Mucosa of rectum (tissue), 2 donors: ENCODE measurements at regions not wholly inside any gene's neighbourhood (a gene's known extent, or its start where the extent isn't known, plus 50 kb on each side); places are given as distances from the start of the nearest gene placed in this dataset.

Source experiments
- H3K27ac ChIP-seq, 2 donors: one replicate each; pipeline ENCODE4 v1.7.0; 2013; ENCODE audit warnings: inconsistent platforms in 2 of 2, low read depth in 2 of 2, low read length in 2 of 2
- H3K27me3 ChIP-seq, 2 donors: one replicate each; pipeline ENCODE4 v1.7.0; 2013; ENCODE audit warnings: low read length in 2 of 2; ENCODE audit not compliant: control insufficient read depth in 2 of 2, insufficient read depth in 2 of 2
- H3K36me3 ChIP-seq, 2 donors: one replicate each; pipeline ENCODE4 v1.7.0; 2013; ENCODE audit warnings: low read length in 2 of 2; ENCODE audit not compliant: control insufficient read depth in 2 of 2, insufficient read depth in 2 of 2
- H3K4me1 ChIP-seq, 2 donors: one replicate each; pipeline ENCODE4 v1.7.0; 2013; ENCODE audit warnings: low read length in 2 of 2, mild to moderate bottlenecking in 1 of 2; ENCODE audit not compliant: control insufficient read depth in 2 of 2, insufficient read depth in 2 of 2
- H3K4me3 ChIP-seq, 2 donors: one replicate each; pipeline ENCODE4 v1.7.0; 2013; ENCODE audit warnings: low read length in 2 of 2
- H3K9ac ChIP-seq, 2 donors: one replicate each; pipeline ENCODE4 v1.7.0; 2013; ENCODE audit warnings: low read length in 2 of 2, low read depth in 1 of 2, mild to moderate bottlenecking in 1 of 2
- H3K9me3 ChIP-seq, 2 donors: one replicate each; pipeline ENCODE4 v1.7.0; 2013; ENCODE audit warnings: low read length in 2 of 2; ENCODE audit not compliant: control insufficient read depth in 2 of 2
- donor health status: healthy.
- donor health status: Normal muscosa, but diverticular disease.

GRCh38 chr17:13735861-13736260 lies 134.1 kb upstream of the HS3ST3A1 start:
- no peak overlapping the region for H3K4me3 ChIP-seq
- H3K4me1 ChIP-seq, result no peaks in the 10 kb centered on the region
- H3K27ac ChIP-seq, result no peak overlapping the region
- H3K9ac ChIP-seq, result no peak overlapping the region
- no peaks in the 10 kb centered on the region for H3K9me3 ChIP-seq
- H3K36me3 ChIP-seq, result no peaks in the 10 kb centered on the region
- H3K27me3 ChIP-seq, result no peaks in the 10 kb centered on the region

- H3K4me1 ChIP-seq, result no peaks in the 10 kb centered on the region
- H3K27ac ChIP-seq, result no peak overlapping the region
- H3K27me3 ChIP-seq, result no peaks in the 10 kb centered on the region
Observed at GRCh38 chr17:13736916-13737315, 135.2 kb upstream of the HS3ST3A1 start.

GRCh38 chr17:13740686-13741085 lies 139.0 kb upstream of the HS3ST3A1 start:
- Histone ChIP-seq H3K36me3 (no peaks in the 10 kb centered on the region), H3K27ac (no peak overlapping the region), H3K27me3 (no peaks in the 10 kb centered on the region), H3K9me3 (no peaks in the 10 kb centered on the region), H3K4me3 (no peak overlapping the region), H3K4me1 (no peaks in the 10 kb centered on the region), H3K9ac (no peak overlapping the region)

More at GRCh38 chr17:13736916-13737315, 135.2 kb upstream of the HS3ST3A1 start:
- no peaks in the 10 kb centered on the region for H3K9me3 ChIP-seq
- no peak overlapping the region for H3K4me3 ChIP-seq
- H3K9ac ChIP-seq, result no peak overlapping the region
- no peaks in the 10 kb centered on the region for H3K36me3 ChIP-seq

GRCh38 chr17:13741744-13742143 lies 140.0 kb upstream of the HS3ST3A1 start:
- Histone ChIP-seq H3K9ac (no peak overlapping the region), H3K4me3 (no peak overlapping the region), H3K36me3 (no peaks in the 10 kb centered on the region), H3K27ac (no peak overlapping the region), H3K9me3 (no peaks in the 10 kb centered on the region), H3K4me1 (no peaks in the 10 kb centered on the region), H3K27me3 (no peaks in the 10 kb centered on the region)

- Histone ChIP-seq H3K4me3 (no peak overlapping the region), H3K27ac (no peak overlapping the region), H3K9ac (no peak overlapping the region), H3K9me3 (peaks cover 0 to 2% of the 10 kb centered on the region in 2 donors), H3K4me1 (no peaks in the 10 kb centered on the region), H3K27me3 (no peaks in the 10 kb centered on the region), H3K36me3 (no peaks in the 10 kb centered on the region)
Observed at GRCh38 chr17:13743906-13744305, 142.2 kb upstream of the HS3ST3A1 start.

- Histone ChIP-seq H3K4me1 (no peaks in the 10 kb centered on the region), H3K4me3 (no peak overlapping the region), H3K27ac (no peak overlapping the region), H3K9ac (no peak overlapping the region), H3K36me3 (no peaks in the 10 kb centered on the region), H3K27me3 (no peaks in the 10 kb centered on the region), H3K9me3 (peaks cover 0 to 2% of the 10 kb centered on the region in 2 donors)
Observed at GRCh38 chr17:13746404-13746803, 144.7 kb upstream of the HS3ST3A1 start.

GRCh38 chr17:13749166-13749890 lies 147.6 kb upstream of the HS3ST3A1 start:
- no peaks in the 10 kb centered on the region for H3K36me3 ChIP-seq
- peaks cover 0 to 2% of the 10 kb centered on the region in 2 donors for H3K9me3 ChIP-seq
- no peaks in the 10 kb centered on the region for H3K27me3 ChIP-seq
- no peak overlapping the region for H3K4me3 ChIP-seq
- no peak overlapping the region for H3K9ac ChIP-seq
- H3K27ac ChIP-seq, result no peak overlapping the region
- no peaks in the 10 kb centered on the region for H3K4me1 ChIP-seq

GRCh38 chr17:13749891-13750235 lies 148.1 kb upstream of the HS3ST3A1 start:
- Histone ChIP-seq H3K9ac (no peak overlapping the region), H3K27me3 (no peaks in the 10 kb centered on the region), H3K9me3 (peaks cover 0 to 2% of the 10 kb centered on the region in 2 donors), H3K27ac (no peak overlapping the region), H3K36me3 (no peaks in the 10 kb centered on the region), H3K4me1 (no peaks in the 10 kb centered on the region), H3K4me3 (no peak overlapping the region)

- Histone ChIP-seq H3K4me3 (no peak overlapping the region), H3K4me1 (no peaks in the 10 kb centered on the region), H3K27ac (no peak overlapping the region), H3K9ac (no peak overlapping the region), H3K27me3 (no peaks in the 10 kb centered on the region), H3K36me3 (no peaks in the 10 kb centered on the region), H3K9me3 (peaks cover 0 to 2% of the 10 kb centered on the region in 2 donors)
Observed at GRCh38 chr17:13750816-13751793, 149.4 kb upstream of the HS3ST3A1 start.

- Histone ChIP-seq H3K27ac (no peak overlapping the region), H3K9me3 (peaks cover 0 to 2% of the 10 kb centered on the region in 2 donors), H3K4me1 (no peaks in the 10 kb centered on the region), H3K4me3 (no peak overlapping the region), H3K9ac (no peak overlapping the region), H3K36me3 (no peaks in the 10 kb centered on the region), H3K27me3 (no peaks in the 10 kb centered on the region)
Observed at GRCh38 chr17:13753154-13753553, 151.4 kb upstream of the HS3ST3A1 start.
